Activated T-cell treated with anti-CD3 and anti-CD28 coated beads for 1 hour (primary cell): ENCODE measurements at regions not wholly inside any gene's neighbourhood (a gene's known extent, or its start where the extent isn't known, plus 50 kb on each side); places are given as distances from the start of the nearest gene placed in this dataset.
"Not testable (repeated sequence)": the region's sequence is repeated elsewhere in the genome, so short reads cannot be mapped to it uniquely, and the experiment has no call there.

Source experiments
- DNase-seq: peaks from one replicate; pipeline ENCODE4 v3.0.0-alpha.2; 2020; ENCODE audit warnings: low read depth

DNA sequence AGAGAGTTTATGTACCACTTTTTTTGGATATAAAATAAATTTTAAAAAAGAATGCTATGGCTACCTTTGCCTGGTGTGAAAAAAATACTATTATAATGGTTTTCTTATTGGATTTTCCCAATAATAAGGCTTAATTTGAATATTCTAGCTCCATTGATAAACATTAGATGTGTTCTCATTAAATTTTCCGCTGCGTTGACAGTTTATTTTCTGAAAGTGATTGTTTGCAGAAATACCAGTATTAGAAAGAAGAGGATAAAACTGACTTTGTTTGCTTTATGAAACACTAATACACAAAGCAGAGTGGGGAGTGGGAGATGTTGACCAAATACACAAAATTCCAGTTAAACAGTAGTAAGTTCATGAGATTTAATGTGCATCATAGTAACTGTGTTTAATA lies 433.3 kb upstream of the TMEFF2 start:
- no peak for DNase-seq

DNA sequence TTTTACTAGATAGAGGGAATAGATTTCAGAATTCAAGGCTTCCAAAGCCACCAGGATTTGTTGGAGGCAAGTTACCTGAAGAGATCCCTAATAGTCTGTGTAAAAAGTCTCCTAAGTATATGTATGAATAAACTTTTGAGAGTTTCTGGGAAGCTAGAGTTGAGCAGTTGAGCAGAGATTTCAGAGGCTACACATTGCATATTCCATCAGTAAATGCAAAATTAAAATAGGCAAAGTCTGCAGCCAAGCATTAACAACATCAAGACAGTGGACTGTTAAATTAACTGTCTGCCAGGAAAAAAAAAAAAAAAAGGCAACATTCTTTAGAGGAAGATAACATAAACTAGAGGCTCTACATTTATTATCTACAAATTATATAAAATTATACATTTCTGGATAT lies 420.4 kb upstream of the TMEFF2 start:
- no peak for DNase-seq

DNA sequence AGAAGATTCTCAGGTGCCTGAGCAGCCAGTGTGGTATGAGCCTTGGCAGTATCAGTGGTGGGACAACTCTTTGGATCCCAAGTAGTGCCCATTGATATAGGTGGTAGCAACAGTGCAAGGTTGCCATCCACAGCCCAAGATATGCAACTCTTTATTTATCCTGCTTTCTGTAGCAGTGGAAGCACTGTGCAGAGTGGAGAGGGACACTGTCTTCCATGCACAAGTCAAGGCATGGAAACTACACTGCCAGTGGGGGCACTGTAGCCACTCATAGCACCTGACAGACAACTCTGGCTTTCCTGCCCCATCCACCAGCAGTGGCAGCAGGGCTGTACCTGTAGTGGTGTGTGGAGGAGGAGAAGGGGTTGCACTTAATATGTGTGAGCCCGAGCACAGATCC lies 409.6 kb upstream of the TMEFF2 start:
- DNase-seq = no peak

DNA sequence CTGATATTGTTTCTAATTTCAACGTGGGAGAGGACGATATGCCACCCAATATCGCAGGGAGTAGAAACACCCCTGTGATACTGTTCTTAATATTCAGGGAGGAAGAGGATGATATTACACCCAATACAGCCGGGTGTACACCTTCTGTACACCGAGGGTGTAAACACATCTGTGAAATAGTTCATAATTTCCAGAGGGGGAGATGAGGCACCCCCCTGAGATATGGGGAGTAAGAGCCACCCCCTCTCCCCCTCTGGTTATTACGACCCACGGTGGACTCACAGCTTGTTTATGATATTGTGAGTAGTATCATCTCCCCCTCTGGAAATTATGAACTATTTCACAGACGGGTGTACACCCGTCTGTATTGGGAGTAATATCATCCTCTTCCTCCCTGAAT lies 403.9 kb upstream of the TMEFF2 start:
- DNase-seq = not testable (repeated sequence)

DNA sequence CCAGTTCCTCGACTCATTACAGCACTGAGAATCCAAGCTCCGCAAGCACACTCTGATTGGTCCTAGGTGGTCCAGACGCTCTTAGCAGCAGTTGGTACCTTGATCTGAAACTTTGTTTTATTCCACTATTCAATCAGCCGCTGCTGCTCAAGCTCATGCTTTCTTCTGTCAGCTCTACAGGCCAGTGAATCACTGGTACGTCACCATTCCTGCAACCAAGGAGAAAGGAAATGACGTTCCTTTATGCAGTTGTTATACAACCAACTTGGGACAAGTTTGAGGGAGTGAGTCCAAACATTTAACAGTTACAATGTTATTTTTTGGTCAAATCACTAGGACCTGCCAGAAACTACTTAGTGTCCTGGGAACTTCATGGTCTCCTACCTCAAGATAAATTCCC lies 398.8 kb upstream of the TMEFF2 start:
- no peak for DNase-seq

DNA sequence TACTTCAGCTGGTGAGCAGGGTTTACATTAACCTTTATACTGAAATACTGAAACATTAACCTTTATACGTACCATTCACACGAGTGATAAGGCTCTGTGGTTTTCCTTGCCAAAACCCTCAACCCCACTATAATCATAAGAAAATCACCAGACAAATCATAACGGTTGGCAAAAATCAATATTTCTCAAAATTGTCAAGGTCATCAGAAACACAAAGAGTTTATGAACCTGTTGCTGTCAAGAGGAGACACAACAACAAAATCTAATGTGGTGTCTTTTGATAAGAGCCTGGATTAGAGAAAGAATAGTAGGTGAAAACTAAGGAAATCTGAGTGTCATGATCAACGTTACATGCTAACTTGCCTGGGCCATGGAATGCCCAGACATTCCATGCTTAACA lies 396.9 kb upstream of the TMEFF2 start:
- no peak for DNase-seq

DNA sequence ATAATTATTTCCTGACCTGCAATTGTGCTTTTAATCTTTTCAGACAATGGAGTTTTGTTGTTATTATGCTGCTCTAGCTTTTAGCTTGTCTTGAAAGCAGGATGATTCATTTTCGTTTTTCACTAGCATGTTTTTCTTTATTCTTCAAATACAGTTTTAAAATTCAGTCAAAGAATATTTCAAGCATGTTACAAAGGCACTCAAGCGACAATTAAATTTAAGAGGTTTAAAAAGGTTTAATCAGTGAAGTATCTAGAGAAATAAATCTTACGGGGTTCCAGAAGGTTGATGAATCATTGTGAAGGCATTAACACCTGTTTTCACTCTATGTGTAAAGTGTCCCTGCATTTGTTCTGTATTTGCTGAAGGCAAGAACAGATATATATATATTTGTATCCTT lies 390.7 kb upstream of the TMEFF2 start:
- DNase-seq = no peak

DNA sequence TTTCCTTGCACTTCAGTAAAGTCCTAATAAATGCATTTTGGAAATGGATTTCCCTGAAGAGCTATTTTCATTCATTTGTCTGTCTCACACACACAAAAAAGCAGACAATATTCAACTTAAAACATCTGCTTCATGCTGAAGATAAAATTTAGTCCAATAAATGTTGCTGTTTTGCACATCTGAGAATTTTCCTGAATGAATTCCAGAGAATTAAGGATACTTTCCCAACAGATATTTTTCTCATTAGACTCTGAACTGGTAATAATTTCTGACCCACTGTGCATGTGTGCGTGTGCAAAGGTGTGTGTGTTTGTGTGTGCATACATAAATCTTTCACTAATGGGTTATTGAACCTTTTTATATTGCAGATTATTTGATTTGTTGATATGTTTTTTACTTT lies 390.2 kb upstream of the TMEFF2 start:
- no peak for DNase-seq

DNA sequence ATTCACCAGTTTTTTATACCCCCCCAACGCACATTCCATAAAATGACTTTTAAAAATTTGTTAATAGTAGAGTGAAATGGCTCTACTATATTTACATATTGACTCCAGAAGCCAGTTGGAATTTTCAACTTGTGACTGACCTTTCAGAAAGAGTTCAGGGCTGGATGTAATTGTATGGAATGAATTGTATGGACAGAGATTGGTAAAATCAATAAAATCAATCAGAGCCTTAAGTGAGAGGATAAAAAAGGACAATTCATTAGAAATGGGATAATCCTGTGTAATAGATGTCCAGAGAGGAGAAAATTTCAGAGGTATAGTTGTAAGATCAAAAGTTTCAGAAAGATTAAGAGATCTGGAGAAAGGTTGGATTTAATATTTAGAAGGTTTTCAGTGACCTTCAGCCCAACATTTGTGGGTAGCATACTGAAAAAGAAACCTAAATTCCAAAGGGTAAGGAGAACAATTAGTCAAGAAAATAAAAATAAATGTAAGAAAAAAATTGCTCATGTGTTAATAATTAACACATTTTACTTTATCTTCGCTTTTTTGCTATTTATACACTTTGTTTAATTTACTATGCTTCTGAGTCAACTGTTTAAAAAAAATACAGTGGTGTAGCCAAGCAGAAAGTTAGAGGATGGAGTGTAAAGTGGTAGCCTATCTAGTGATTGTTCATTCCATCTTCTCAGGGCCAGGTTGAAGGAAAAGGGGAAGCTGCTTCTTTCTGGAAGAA lies 385.4 kb upstream of the TMEFF2 start:
- DNase-seq = no peak

DNA sequence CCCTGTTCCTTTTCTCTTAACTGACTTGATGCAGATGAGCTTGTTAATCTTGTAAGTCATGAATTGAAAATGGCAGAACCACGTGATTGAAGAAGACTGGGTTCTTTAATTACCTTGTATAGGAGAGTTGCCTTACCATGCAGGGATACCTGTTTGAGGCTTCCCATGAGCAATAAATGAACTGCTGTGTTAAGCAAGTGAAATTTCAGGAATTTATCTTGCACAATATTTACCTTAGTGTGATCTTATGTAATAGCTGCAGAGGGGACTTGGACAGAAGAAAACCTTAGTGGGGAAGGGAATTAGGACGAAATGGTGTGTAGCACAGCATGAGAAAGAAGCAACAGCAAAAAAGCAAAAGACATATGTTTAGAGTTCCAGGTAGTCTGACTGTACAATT lies 384.0 kb upstream of the TMEFF2 start:
- DNase-seq = no peak

DNA sequence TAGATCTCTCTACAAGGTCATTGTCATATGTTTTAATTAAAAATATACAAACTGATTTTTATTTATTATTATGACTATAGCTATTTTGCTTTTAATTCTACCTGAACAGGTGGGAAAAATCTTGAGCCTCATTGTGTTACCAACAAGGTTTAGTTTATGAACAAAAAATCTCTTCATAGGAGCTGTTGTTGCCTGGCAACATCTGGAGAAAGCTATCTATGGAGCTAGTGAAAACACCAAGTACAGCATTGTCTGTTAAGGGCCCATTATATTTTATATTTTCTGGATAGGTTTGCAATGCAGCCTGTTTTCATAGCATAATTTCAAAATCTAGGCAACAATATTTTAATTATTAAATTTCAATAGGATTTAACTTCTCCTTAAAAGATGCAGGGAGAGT lies 383.0 kb upstream of the TMEFF2 start:
- no peak for DNase-seq

DNA sequence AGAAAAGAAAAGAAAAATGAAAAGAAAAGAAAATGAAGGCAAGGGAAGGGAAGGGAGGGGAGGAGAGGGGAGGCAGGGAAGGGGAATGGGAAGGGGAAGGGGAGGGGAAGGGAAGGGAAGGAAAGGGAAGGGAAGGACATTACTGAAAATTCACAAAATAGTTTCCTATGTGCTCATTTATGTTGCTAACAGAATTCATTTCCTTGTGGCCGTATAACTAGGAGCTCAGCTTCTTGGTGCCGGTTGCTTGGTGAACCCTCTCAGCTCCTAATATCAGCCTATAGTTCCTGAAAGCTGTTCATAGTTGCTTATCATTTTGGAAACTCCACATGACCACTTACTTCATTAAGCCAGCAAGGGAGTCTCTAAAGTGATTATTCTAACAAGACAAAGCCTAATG lies 379.8 kb upstream of the TMEFF2 start:
- no peak for DNase-seq

DNA sequence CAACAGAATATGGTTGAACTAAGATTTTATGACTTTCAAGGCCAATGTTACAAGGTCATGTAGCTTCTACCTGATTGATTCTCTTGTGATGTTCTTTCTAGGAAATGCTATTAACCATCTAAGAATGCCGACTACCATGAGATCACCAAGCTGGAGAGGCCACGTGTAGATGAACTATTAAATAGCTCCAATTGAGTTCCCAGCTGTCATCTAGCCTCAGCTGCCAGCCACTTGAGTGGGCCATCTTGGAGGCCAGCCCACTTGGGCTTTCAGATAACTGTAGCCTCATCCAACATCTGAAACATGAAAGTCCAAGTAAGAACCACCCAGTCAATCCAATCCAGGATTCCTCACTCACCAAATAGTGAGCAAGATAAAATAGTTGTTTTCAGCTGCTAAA lies 376.9 kb upstream of the TMEFF2 start:
- DNase-seq = no peak

DNA sequence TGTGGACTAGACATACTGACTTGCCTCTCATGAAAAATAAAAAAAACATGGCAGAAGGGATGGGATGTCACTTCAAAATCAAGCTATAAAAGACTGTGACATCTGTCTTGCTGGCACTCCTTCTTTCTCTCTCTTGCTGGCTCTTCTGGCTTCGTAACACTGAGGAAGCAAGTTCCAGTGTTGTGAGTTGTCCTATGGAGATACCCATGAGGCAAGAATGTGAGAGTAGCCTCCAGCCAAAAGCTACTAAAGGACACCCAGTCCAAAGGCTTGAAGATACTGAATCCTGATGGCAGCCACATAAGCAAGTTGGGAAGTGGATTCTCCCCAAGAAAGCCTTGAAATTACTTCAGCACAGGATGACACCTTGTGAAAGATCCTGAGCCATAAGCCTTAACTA lies 376.1 kb upstream of the TMEFF2 start:
- no peak for DNase-seq

DNA sequence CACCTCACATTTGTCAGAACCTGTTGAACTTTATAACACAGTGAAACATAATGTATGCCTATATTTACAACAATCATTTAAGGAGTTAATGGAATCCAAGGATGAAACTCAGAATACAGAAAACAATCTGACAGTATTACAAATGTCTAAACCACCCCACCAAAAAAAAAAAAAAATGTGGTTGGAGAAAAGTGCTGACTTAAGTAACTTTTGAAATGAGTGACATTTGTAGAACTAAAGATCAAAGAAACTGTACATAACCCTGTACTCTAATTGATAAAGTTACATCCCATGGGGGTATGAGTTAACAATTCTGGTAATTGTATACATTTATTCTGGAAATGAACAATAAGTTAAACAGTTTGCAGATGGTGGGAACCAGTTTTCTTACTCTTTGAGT lies 372.1 kb upstream of the TMEFF2 start:
- DNase-seq = no peak

DNA sequence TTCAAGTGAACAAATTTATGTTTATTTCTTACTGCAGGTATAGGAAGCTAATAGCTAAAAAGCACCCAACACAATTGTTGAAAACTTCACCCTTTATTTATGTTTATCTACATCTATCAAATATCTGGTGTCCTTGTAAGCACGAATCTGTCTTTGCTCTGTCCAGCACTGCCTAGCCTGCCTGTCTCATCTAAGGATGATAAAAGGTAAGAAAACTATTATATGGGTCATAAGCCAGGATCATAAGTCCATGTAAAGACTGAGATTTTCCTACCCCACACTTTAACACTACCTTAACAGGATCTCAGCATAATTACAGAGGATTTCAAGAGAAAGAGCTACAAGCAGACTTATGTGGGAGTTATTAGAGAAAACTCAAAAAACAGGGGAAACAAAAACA lies 365.6 kb upstream of the TMEFF2 start:
- no peak for DNase-seq

DNA sequence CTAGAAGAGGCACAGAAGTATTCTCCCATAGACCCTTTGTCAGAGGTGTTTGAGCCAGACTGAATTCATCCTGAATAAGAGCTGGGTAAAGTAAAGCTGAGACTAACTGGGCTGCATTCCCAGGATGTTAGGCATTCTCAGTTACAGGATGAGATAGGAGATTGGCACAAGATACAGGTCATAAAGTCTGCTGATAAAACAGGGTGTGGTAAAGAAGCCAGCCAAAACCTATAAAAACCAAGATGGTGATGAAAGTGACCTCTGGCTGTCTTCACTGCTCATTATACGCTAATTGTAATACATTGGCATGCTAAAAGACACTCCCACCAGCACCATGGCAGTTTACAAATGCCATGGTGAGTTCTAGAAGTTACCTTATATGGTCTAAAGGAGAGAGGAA lies 364.9 kb upstream of the TMEFF2 start:
- no peak for DNase-seq

DNA sequence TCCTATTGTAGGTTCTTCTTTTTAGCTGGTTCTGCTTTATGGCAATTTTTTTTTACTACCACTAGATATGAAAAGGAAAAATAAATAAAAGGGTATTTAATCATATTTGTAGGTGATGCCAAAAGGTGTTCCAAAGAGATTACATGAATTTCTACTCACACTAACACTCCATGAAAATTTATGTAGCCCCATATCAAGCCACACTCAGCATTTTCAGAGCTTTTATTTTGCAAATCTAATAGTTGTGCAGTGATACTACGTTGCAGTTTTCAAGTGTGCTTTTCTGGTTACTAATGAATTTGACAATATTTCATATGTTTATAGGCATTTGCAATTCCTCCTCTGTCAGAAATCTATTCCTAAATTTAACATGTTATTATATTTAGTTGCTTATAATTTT lies 363.9 kb upstream of the TMEFF2 start:
- no peak for DNase-seq

DNA sequence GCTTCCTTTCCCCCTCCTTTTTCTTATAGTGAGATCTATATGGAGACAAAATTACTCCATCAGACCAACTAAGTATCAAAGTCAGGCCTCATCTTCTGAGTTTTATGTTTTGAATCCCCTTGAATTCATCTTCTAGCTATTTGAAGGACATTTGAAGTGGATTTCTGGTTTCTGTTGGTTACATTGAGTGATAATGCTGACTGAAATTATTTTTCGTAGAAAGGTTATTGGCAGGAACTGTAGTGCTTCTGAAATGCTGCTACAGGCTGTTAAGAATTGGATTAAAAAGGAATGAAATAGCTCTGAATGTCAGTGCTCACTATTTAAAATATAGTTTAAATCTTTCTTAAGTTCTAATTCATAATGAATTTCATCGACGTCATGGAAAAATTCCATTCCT lies 361.0 kb upstream of the TMEFF2 start:
- DNase-seq = no peak

DNA sequence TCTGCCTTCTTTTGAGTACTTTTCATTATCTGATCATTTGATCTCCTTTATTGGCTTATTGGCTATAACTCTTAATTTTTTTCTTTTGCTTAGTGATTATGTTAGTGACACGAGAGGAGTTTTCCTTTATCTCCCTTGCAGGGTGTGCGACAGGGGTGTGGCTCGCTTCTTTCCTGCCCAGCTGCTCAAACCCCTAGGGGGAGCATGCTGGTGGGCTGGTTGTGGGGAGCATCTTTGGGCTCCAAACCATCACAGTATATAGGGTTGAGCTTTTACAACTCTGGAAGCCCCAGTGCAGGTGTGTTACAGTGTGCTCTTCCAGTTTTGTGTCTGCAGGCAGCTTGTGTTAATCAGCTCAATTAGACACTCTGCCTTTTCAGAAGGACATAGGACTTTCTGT lies 357.0 kb upstream of the TMEFF2 start:
- no peak for DNase-seq

DNA sequence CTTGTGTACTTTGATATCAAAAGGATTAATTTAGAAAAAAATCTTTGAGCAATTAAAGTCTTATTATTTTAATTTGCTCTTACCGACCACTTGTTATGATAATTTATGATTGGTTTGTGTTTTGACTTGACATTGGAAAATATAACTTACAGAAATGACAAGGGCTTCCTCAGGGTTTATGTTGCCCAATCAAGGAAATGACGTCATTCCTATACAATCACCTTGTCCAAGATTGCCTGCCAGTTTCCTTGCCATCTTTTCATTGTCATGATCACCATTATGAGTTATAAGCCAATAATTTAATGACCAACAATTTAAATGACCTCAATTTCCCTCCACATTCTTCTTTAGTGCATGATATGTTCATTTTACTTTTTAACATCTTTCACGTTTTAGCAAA lies 351.8 kb upstream of the TMEFF2 start:
- DNase-seq = no peak

DNA sequence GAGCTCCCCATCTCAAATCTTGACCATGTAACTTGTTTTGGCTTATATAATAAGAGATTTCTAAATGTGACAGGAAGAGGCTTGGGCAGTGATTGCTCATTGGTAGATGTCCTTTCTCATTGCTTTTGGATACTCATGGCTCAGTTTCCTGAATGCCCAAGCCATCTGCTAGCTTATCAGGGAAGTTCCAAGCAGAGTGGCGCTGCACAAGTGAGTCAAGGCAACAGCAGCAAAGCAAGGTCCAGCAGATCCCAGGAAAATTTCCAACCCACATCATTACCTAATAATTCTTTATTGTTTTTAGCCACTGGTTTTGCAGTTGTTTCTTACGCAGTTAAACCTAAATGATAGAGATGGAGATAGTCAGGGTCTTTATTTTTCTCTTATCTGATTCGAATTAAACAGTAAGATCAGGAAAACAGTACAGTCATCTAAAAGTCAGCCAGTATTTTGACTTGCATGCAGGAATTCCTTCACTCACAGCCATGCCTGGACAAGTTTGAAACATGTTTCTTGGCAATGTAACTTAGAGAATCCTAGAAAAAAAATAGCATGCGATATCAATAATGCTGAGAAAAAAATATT lies 349.7 kb upstream of the TMEFF2 start:
- DNase-seq = no peak

DNA sequence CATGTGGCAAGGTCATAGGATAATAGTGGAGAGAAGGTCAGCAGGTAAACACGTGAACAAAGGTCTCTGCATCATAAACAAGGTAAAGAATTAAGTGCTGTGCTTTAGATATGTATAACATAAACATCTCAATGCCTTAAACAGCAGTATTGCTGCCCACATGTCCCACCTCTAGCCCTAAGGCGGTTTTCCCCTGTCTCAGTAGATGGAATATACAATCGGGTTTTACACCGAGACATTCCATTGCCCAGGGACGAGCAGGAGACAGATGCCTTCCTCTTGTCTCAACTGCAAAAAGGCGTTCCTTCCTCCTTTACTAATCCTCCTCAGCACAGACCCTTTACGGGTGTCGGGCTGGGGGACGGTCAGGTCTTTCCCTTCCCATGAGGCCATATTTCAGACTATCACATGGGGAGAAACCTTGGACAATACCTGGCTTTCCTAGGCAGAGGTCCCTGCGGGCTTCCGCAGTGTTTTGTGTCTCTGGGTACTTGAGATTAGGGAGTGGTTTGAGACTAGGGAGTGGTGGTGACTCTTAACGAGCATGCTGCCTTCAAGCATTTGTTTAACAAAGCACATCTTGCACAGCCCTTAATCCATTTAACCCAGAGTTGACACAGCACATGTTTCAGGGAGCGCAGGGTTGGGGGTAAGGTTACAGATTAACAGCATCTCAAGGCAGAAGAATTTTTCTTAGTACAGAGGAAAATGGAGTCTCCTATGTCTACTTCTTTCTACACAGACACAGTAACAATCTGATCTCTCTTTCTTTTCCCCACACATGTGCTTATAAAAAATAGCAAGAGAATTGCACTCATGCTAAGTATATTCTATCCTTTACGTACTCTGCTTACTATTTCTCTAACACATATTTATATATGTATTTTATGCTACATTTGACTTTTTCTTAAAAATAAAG lies 347.7 kb upstream of the TMEFF2 start:
- not testable (repeated sequence) for DNase-seq
